Activated T-cell treated with anti-CD3 and anti-CD28 coated beads, Interleukin-2, amount 50 U/mL, for 24 hours (primary cell): ENCODE measurements at regions not wholly inside any gene's neighbourhood (a gene's known extent, or its start where the extent isn't known, plus 50 kb on each side); places are given as distances from the start of the nearest gene placed in this dataset.

Experiments
- DNase-seq: peaks from one replicate; pipeline ENCODE4 v3.0.0-alpha.2; 2020
- H3K27ac Mint-ChIP-seq: 2 replicates; pipeline ENCODE4 v1.8.0; 2020; ENCODE audit warnings: mild to moderate bottlenecking, mixed read lengths
- H3K27me3 Mint-ChIP-seq: 2 replicates; pipeline ENCODE4 v1.8.0; 2020; ENCODE audit warnings: mixed read lengths
- H3K36me3 Mint-ChIP-seq: 2 replicates; pipeline ENCODE4 v1.8.0; 2020; ENCODE audit warnings: low read depth, mixed read lengths
- H3K4me1 Mint-ChIP-seq: 2 replicates; pipeline ENCODE4 v1.8.0; 2020; ENCODE audit warnings: low read depth, mixed read lengths
- H3K4me3 Mint-ChIP-seq: 2 replicates; pipeline ENCODE4 v1.8.0; 2020; ENCODE audit warnings: mild to moderate bottlenecking, moderate library complexity, mixed read lengths
- H3K9me3 Mint-ChIP-seq: 2 replicates; pipeline ENCODE4 v1.8.0; 2020; ENCODE audit warnings: mixed read lengths

DNA sequence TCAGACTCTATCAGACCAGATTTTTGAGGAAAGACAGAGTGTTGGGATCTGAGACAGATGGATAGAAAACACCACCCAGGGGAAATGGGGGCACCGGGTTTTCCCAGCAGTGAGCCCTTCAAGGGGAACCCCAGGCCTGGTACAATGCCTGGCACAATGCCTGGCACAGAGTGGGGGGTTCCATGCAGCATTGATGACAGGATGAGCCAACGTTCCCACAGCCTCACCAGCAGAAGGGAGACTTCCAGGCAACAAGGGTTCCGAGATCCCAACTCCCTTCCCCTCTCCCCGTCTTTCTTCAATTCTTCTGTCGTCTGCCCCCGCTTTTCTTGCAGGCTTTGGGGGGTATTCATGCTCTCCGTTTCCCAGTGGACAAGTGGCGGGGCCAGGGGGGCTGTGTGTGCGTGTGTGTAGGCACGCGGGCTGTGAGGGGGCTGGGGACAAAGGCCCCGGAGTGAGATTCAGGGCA, 132.1 kb upstream of the HAAO start:
- Mint-ChIP-seq H3K4me1 (no peaks in the 10 kb centered on the region), H3K4me3 (no peak overlapping the region), H3K9me3 (no peaks in the 10 kb centered on the region), H3K27ac (no peak overlapping the region), H3K27me3 (no peaks in the 10 kb centered on the region), H3K36me3 (no peaks in the 10 kb centered on the region)
- DNase-seq = no peak

GRCh38 chr2:42923580-42924417, 131.4 kb upstream of the HAAO start:
- Mint-ChIP-seq H3K36me3 (no peaks in the 10 kb centered on the region), H3K27ac (no peak overlapping the region), H3K4me3 (no peak overlapping the region), H3K4me1 (no peaks in the 10 kb centered on the region), H3K9me3 (no peaks in the 10 kb centered on the region), H3K27me3 (no peaks in the 10 kb centered on the region)
- no peak for DNase-seq

GRCh38 chr2:42922790-42923579, 130.6 kb upstream of the HAAO start:
- no peak overlapping the region for H3K4me3 Mint-ChIP-seq
- peaks cover 1% of the 10 kb centered on the region for H3K4me1 Mint-ChIP-seq
- H3K27me3 Mint-ChIP-seq = peaks cover 3% of the 10 kb centered on the region
- H3K36me3 Mint-ChIP-seq = no peaks in the 10 kb centered on the region
- H3K9me3 Mint-ChIP-seq = no peaks in the 10 kb centered on the region
- no peak for DNase-seq
- no peak overlapping the region for H3K27ac Mint-ChIP-seq

DNA sequence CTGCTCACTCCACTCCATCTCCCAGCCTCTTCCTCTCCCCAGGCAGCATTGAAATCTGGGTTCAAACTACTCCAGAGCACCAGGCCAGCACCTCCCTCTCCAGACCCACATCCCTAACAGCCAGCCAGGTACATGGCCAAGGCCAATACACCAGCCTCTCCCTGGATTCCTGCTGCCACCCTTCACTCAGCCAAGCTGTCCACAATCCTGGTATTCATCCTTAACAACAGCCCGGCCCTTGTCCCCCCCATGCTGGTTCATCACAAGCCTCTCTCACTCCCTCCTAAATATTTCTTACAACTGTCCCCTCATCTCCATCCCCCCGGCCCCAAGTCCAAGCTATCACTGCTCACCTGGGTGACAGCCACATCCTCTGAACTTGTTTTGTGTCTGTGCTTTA, 129.9 kb upstream of the HAAO start:
- DNase-seq = no peak
- H3K9me3 Mint-ChIP-seq = no peaks in the 10 kb centered on the region
- H3K4me1 Mint-ChIP-seq = peaks cover 7% of the 10 kb centered on the region
- no peak overlapping the region for H3K27ac Mint-ChIP-seq
- H3K4me3 Mint-ChIP-seq = no peak overlapping the region
- H3K36me3 Mint-ChIP-seq = no peaks in the 10 kb centered on the region
- peaks cover 4% of the 10 kb centered on the region for H3K27me3 Mint-ChIP-seq

DNA sequence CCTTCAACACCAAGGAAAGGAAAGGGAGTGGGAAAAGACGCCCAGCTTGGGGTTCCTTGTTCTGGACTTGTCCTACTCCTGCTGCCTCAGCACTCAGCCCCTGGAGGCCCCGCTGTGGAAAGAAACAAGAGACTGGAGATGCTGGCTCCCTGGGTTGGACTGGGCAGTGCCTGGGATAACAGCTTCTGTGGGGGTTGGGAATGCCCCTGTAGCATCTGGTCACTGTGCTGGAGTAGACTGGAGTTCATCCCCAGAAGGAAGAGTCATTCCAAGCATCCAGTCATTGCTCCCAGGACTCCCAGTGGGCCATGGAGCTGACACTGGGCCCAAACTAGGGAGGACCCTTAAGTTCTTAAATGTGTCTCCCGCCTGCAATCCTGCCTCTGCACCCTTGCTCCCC, 129.3 kb upstream of the HAAO start:
- no peak overlapping the region for H3K4me3 Mint-ChIP-seq
- H3K9me3 Mint-ChIP-seq = no peaks in the 10 kb centered on the region
- H3K36me3 Mint-ChIP-seq = no peaks in the 10 kb centered on the region
- DNase-seq = no peak
- peaks cover 7% of the 10 kb centered on the region for H3K4me1 Mint-ChIP-seq
- H3K27ac Mint-ChIP-seq = no peak overlapping the region
- H3K27me3 Mint-ChIP-seq = peaks cover 4% of the 10 kb centered on the region

DNA sequence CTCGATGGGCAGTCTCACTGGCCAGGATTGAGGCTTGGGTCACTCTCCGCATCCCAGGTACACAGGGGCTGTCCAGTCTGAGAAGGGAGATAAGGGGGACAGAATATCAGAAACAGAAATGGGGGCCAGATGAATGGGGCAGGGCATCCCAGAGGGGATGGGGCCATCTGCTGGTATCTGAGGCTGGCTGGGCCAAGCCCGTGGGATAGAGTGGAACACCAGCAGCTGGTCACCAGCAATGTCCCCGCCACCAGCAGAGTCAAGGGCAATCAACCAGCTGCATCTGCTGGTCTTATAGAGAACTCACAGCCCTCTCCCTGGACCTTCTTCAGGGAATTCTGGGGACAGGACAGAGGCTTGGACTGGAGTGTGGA, 128.8 kb upstream of the HAAO start:
- no peak overlapping the region for H3K27ac Mint-ChIP-seq
- H3K4me1 Mint-ChIP-seq = peaks cover 7% of the 10 kb centered on the region
- peaks cover 4% of the 10 kb centered on the region for H3K27me3 Mint-ChIP-seq
- no peaks in the 10 kb centered on the region for H3K36me3 Mint-ChIP-seq
- no peak for DNase-seq
- H3K9me3 Mint-ChIP-seq = no peaks in the 10 kb centered on the region
- H3K4me3 Mint-ChIP-seq = no peak overlapping the region

DNA sequence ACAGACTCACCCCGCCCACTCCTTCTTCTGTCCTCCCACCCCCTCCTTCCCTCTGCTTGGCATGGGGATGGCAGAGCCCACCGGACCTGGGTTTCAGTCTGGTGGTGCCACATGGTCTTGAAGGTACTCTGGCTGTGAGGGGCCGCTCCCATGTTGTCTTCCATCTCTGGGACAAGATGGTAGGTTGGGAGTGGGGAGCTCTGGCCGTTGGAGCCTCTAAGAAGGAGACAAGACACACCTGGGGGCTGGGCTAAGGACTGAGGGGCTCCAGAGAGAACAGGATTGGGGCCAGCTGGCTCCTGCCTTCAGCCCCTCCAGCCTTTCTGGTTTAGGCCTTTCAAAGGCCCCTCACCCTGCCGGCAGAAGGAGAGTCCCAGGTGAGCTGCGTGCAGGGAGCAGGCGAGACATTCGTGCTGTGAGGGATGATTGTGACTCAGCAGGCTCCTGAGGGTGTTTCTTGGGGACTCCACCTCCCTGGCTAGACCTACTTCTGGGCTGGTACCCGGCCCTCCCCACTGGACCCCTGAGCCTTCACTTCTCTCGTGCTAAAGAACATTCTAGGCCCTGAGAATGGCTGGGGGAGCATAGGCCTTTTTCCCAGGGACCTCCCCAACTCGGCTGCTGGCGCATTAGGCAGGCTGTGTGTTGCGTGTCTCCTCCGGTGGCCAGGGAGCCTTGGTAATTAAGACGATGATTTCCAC, 128.2 kb upstream of the HAAO start:
- DNase-seq = no peak
- no peaks in the 10 kb centered on the region for H3K9me3 Mint-ChIP-seq
- H3K27ac Mint-ChIP-seq = no peak overlapping the region
- peaks cover 4% of the 10 kb centered on the region for H3K27me3 Mint-ChIP-seq
- H3K36me3 Mint-ChIP-seq = no peaks in the 10 kb centered on the region
- H3K4me1 Mint-ChIP-seq = peaks cover 7% of the 10 kb centered on the region
- H3K4me3 Mint-ChIP-seq = no peak overlapping the region

GRCh38 chr2:42918671-42919318, 126.4 kb upstream of the HAAO start:
- Mint-ChIP-seq H3K4me3 (no peak overlapping the region), H3K4me1 (peaks cover 7% of the 10 kb centered on the region), H3K27ac (no peak overlapping the region), H3K27me3 (peaks cover 4% of the 10 kb centered on the region), H3K36me3 (no peaks in the 10 kb centered on the region), H3K9me3 (no peaks in the 10 kb centered on the region)
- no peak for DNase-seq

GRCh38 chr2:42918041-42918440, 125.7 kb upstream of the HAAO start:
- peaks cover 10% of the 10 kb centered on the region for H3K4me1 Mint-ChIP-seq
- no peak overlapping the region for H3K4me3 Mint-ChIP-seq
- H3K27ac Mint-ChIP-seq = no peak overlapping the region
- peaks cover 4% of the 10 kb centered on the region for H3K27me3 Mint-ChIP-seq
- no peaks in the 10 kb centered on the region for H3K36me3 Mint-ChIP-seq
- no peak for DNase-seq
- no peaks in the 10 kb centered on the region for H3K9me3 Mint-ChIP-seq

- H3K4me1 Mint-ChIP-seq = peaks cover 10% of the 10 kb centered on the region
- no peaks in the 10 kb centered on the region for H3K9me3 Mint-ChIP-seq
- no peaks in the 10 kb centered on the region for H3K36me3 Mint-ChIP-seq
- no peak overlapping the region for H3K27ac Mint-ChIP-seq
- no peak for DNase-seq
- H3K4me3 Mint-ChIP-seq = no peak overlapping the region
- H3K27me3 Mint-ChIP-seq = peaks cover 4% of the 10 kb centered on the region
These were observed 125.1 kb upstream of the HAAO start for GRCh38 chr2:42917425-42917927.

GRCh38 chr2:42916324-42916723, 123.9 kb upstream of the HAAO start:
- H3K27ac Mint-ChIP-seq = no peak overlapping the region
- no peak for DNase-seq
- no peak overlapping the region for H3K4me3 Mint-ChIP-seq
- H3K4me1 Mint-ChIP-seq = peaks cover 10% of the 10 kb centered on the region
- H3K27me3 Mint-ChIP-seq = peaks cover 4% of the 10 kb centered on the region
- no peaks in the 10 kb centered on the region for H3K36me3 Mint-ChIP-seq
- H3K9me3 Mint-ChIP-seq = no peaks in the 10 kb centered on the region

DNA sequence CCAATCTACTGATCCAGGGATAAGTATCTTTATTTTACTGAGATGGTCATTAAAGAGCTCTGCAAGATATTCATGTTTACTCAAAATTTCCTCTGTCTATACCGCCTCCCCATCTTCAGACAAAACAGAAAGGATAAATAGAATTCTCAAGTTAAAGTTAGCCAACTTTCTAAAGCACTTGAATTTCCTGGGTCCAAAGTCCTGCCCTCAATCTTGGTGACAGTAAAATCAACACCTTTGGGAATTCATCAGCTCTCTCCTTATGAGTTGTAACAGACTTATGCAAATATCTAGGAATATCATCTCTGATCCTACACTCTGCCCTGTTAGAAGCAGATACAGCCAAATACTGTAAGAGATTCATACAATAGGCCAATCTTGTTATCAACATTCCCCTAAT, 122.5 kb upstream of the HAAO start:
- H3K4me3 Mint-ChIP-seq = no peak overlapping the region
- H3K27ac Mint-ChIP-seq = no peak overlapping the region
- H3K9me3 Mint-ChIP-seq = no peaks in the 10 kb centered on the region
- DNase-seq = no peak
- H3K36me3 Mint-ChIP-seq = no peaks in the 10 kb centered on the region
- peaks cover 4% of the 10 kb centered on the region for H3K27me3 Mint-ChIP-seq
- peaks cover 10% of the 10 kb centered on the region for H3K4me1 Mint-ChIP-seq

- Mint-ChIP-seq H3K27ac (no peak overlapping the region), H3K4me1 (peaks cover 10% of the 10 kb centered on the region), H3K4me3 (no peak overlapping the region), H3K36me3 (no peaks in the 10 kb centered on the region), H3K9me3 (no peaks in the 10 kb centered on the region), H3K27me3 (peaks cover 4% of the 10 kb centered on the region)
- DNase-seq = no peak
These were observed 121.9 kb upstream of the HAAO start for GRCh38 chr2:42914314-42914713.

DNA sequence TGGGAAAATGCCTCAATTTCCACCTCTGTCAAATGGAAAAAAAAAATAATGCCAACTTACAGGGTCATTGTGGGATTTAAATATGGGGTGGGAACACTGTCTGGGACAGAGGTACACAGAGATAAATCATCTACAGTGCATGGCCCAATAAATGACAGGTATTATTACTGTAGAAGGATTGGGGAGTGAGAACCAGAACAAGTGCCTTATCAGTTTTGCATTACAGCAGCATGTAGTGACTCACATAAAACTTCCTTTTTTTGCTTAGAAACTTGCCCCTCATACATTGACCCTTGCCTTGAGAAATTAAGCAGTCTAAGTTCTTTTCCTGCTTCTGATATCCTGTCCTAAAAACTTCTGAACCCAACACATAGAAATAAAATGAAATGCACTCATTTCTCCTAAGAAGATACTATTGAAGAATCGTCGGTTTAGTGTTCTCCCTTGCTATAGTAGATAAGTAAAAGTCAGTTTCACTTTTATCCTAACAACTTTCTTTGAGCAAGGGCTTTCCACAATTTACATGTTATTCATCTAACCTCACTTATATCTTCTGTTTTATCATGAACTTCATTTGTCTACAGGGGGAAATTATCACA, 121.0 kb upstream of the HAAO start:
- no peak for DNase-seq
- Mint-ChIP-seq H3K9me3 (no peaks in the 10 kb centered on the region), H3K27me3 (peaks cover 4% of the 10 kb centered on the region), H3K4me3 (no peak overlapping the region), H3K36me3 (no peaks in the 10 kb centered on the region), H3K27ac (no peak overlapping the region), H3K4me1 (peaks cover 10% of the 10 kb centered on the region)
